ENCODE measurements at regions not wholly inside any gene's neighbourhood (a gene's known extent, or its start where the extent isn't known, plus 50 kb on each side); places are given as distances from the start of the nearest gene placed in this dataset.

- Histone ChIP-seq H3K4me1 (no peaks in the 10 kb centered on the region), H3K4me3 (replicated peaks in 1 of 3) (no peak overlapping the region), H3K27ac (no peak overlapping the region), H3K9me3 (peaks cover 4% of the 10 kb centered on the region), H3K27me3 (no peaks in the 10 kb centered on the region), H3K36me3 (no peaks in the 10 kb centered on the region)
- no peak for TF ChIP-seq POLR2A (IDR thresholded peaks at IDR 0.05)
- TF ChIP-seq CTCF (IDR thresholded peaks at IDR 0.05): no peak
- no peak for DNase-seq
- 91% methylated on average over 1 of the region's 1 CpG for WGBS, 2 donors
- intact Hi-C loops (cut with DNase I): no loop called here
Measured at GRCh38 chr7:131255242-131255641, 72.4 kb upstream of the MKLN1 start.

- H3K27ac ChIP-seq: no peak overlapping the region
- intact Hi-C loops (cut with DNase I): no loop called here
- WGBS, 2 donors: 96% methylated on average over 1 of the region's 1 CpG
- TF ChIP-seq CTCF (IDR thresholded peaks at IDR 0.05) (no peak), POLR2A (IDR thresholded peaks at IDR 0.05) (no peak)
- H3K4me3 ChIP-seq (replicated peaks in 1 of 3): no peak overlapping the region
- H3K9me3 ChIP-seq: peaks cover under 1% of the 10 kb centered on the region
- no peaks in the 10 kb centered on the region for H3K4me1 ChIP-seq
- no peaks in the 10 kb centered on the region for H3K27me3 ChIP-seq
- H3K36me3 ChIP-seq: no peaks in the 10 kb centered on the region
- no peak for DNase-seq
Measured at GRCh38 chr7:131261476-131261994, 66.1 kb upstream of the MKLN1 start.

GRCh38 chr7:131265227-131265626 is 62.4 kb upstream of the MKLN1 start:
- H3K36me3 ChIP-seq: no peaks in the 10 kb centered on the region
- no peaks in the 10 kb centered on the region for H3K9me3 ChIP-seq
- no peak for TF ChIP-seq CTCF (IDR thresholded peaks at IDR 0.05)
- TF ChIP-seq POLR2A (IDR thresholded peaks at IDR 0.05): no peak
- 89 to 90% methylated on average over 4 of the region's 4 CpGs for WGBS, 2 donors
- H3K4me1 ChIP-seq: no peaks in the 10 kb centered on the region
- no peaks in the 10 kb centered on the region for H3K27me3 ChIP-seq
- DNase-seq: peak in 1 of 2 donors; percentile 13
- H3K27ac ChIP-seq: no peak overlapping the region
- intact Hi-C loops (cut with DNase I): no loop called here
- no peak overlapping the region for H3K4me3 ChIP-seq (replicated peaks in 1 of 3)

- 93 to 95% methylated on average over 1 of the region's 1 CpG for WGBS, 2 donors
Measured at GRCh38 chr7:131267631-131268030, 60.0 kb upstream of the MKLN1 start.

GRCh38 chr7:131268906-131269305 is 58.8 kb upstream of the MKLN1 start:
- Histone ChIP-seq H3K4me1 (no peaks in the 10 kb centered on the region), H3K9me3 (no peaks in the 10 kb centered on the region), H3K27me3 (no peaks in the 10 kb centered on the region), H3K4me3 (replicated peaks in 1 of 3) (no peak overlapping the region), H3K27ac (no peak overlapping the region), H3K36me3 (no peaks in the 10 kb centered on the region)
- intact Hi-C loops (cut with DNase I): no loop called here
- DNase-seq: no peak
- 91 to 98% methylated on average over 2 of the region's 2 CpGs for WGBS, 2 donors
- no peak for TF ChIP-seq CTCF (IDR thresholded peaks at IDR 0.05)
- no peak for TF ChIP-seq POLR2A (IDR thresholded peaks at IDR 0.05)

More at GRCh38 chr7:131267631-131268030, 60.0 kb upstream of the MKLN1 start:
- Histone ChIP-seq H3K27me3 (no peaks in the 10 kb centered on the region), H3K4me3 (replicated peaks in 1 of 3) (no peak overlapping the region), H3K27ac (no peak overlapping the region), H3K36me3 (no peaks in the 10 kb centered on the region), H3K9me3 (no peaks in the 10 kb centered on the region), H3K4me1 (no peaks in the 10 kb centered on the region)
- DNase-seq: no peak
- TF ChIP-seq CTCF (IDR thresholded peaks at IDR 0.05): no peak
- no peak for TF ChIP-seq POLR2A (IDR thresholded peaks at IDR 0.05)
- intact Hi-C loops (cut with DNase I): no loop called here
